ENCODE measurements at regions not wholly inside any gene's neighbourhood (a gene's known extent, or its start where the extent isn't known, plus 50 kb on each side); places are given as distances from the start of the nearest gene placed in this dataset.

- H3K4me3 ChIP-seq: no peak overlapping the region
- 84 to 90% methylated on average over 5 of the region's 5 CpGs for WGBS, 2 donors
- H3K9me3 ChIP-seq: no peaks in the 10 kb centered on the region
- H3K4me1 ChIP-seq: no peaks in the 10 kb centered on the region
- no peak for DNase-seq
- intact Hi-C loops (cut with DNase I; ENCODE audit: low total_unique reads): no loop called here
- no peaks in the 10 kb centered on the region for H3K36me3 ChIP-seq (ENCODE audit: low read depth, missing control alignments)
- H3K27ac ChIP-seq: no peak overlapping the region
- no peaks in the 10 kb centered on the region for H3K27me3 ChIP-seq
- no peak for TF ChIP-seq CTCF (IDR thresholded peaks at IDR 0.05)
- TF ChIP-seq POLR2A (IDR thresholded peaks at IDR 0.05): no peak
Observed at GRCh38 chr10:58898854-58899573, 277.4 kb upstream of the PHYHIPL start.

- no peak overlapping the region for H3K27ac ChIP-seq
- intact Hi-C loops (cut with DNase I; ENCODE audit: low total_unique reads): no loop called here
- H3K4me1 ChIP-seq: no peaks in the 10 kb centered on the region
- no peaks in the 10 kb centered on the region for H3K36me3 ChIP-seq (ENCODE audit: low read depth, missing control alignments)
- 86 to 93% methylated on average over 2 of the region's 2 CpGs for WGBS, 2 donors
- no peaks in the 10 kb centered on the region for H3K9me3 ChIP-seq
- no peak overlapping the region for H3K4me3 ChIP-seq
- no peak for TF ChIP-seq CTCF (IDR thresholded peaks at IDR 0.05)
- no peak for TF ChIP-seq POLR2A (IDR thresholded peaks at IDR 0.05)
- H3K27me3 ChIP-seq: no peaks in the 10 kb centered on the region
- no peak for DNase-seq
Observed at GRCh38 chr10:58901092-58901646, 275.3 kb upstream of the PHYHIPL start.

- TF ChIP-seq POLR2A (IDR thresholded peaks at IDR 0.05): no peak
- no peak for TF ChIP-seq CTCF (IDR thresholded peaks at IDR 0.05)
- Histone ChIP-seq H3K4me3 (no peak overlapping the region), H3K4me1 (no peaks in the 10 kb centered on the region), H3K9me3 (no peaks in the 10 kb centered on the region), H3K36me3 (ENCODE audit: low read depth, missing control alignments) (no peaks in the 10 kb centered on the region), H3K27ac (no peak overlapping the region), H3K27me3 (no peaks in the 10 kb centered on the region)
- DNase-seq: no peak
- 84 to 100% methylated on average over 1 of the region's 1 CpG for WGBS, 2 donors
- intact Hi-C loops (cut with DNase I; ENCODE audit: low total_unique reads): no loop called here
Observed at GRCh38 chr10:58903071-58903470, 273.4 kb upstream of the PHYHIPL start.

GRCh38 chr10:58909881-58910280, 266.6 kb upstream of the PHYHIPL start:
- Histone ChIP-seq H3K4me1 (no peaks in the 10 kb centered on the region), H3K27ac (no peak overlapping the region), H3K4me3 (no peak overlapping the region), H3K9me3 (no peaks in the 10 kb centered on the region), H3K36me3 (ENCODE audit: low read depth, missing control alignments) (no peaks in the 10 kb centered on the region), H3K27me3 (no peaks in the 10 kb centered on the region)
- intact Hi-C loops (cut with DNase I; ENCODE audit: low total_unique reads): no loop called here
- WGBS, 2 donors: 88 to 89% methylated on average over 2 of the region's 2 CpGs
- no peak for DNase-seq
- TF ChIP-seq POLR2A (IDR thresholded peaks at IDR 0.05) (no peak), CTCF (IDR thresholded peaks at IDR 0.05) (no peak)

- intact Hi-C loops (cut with DNase I; ENCODE audit: low total_unique reads): no loop called here
- DNase-seq: no peak
- WGBS, 2 donors: 48 to 59% methylated on average over 3 of the region's 3 CpGs
Observed at GRCh38 chr10:58913717-58914116, 262.7 kb upstream of the PHYHIPL start.

More at GRCh38 chr10:58913717-58914116, 262.7 kb upstream of the PHYHIPL start:
- TF ChIP-seq CTCF (IDR thresholded peaks at IDR 0.05) (no peak), POLR2A (IDR thresholded peaks at IDR 0.05) (no peak)
- H3K36me3 ChIP-seq (ENCODE audit: low read depth, missing control alignments): no peaks in the 10 kb centered on the region
- H3K4me3 ChIP-seq: no peak overlapping the region
- no peaks in the 10 kb centered on the region for H3K9me3 ChIP-seq
- no peaks in the 10 kb centered on the region for H3K4me1 ChIP-seq
- H3K27me3 ChIP-seq: no peaks in the 10 kb centered on the region
- no peak overlapping the region for H3K27ac ChIP-seq

Data from testis (tissue), 2 donors.